MM.1S (cell line): ENCODE measurements at regions not wholly inside any gene's neighbourhood (a gene's known extent, or its start where the extent isn't known, plus 50 kb on each side); places are given as distances from the start of the nearest gene placed in this dataset.
"Not testable (repeated sequence)": the region's sequence is repeated elsewhere in the genome, so short reads cannot be mapped to it uniquely, and the experiment has no call there.

Experiments
- DNase-seq: peaks from one replicate; pipeline ENCODE4 v3.0.0-alpha.2; 2015
- H2AFZ ChIP-seq: fragments of 300-600 bp; sonication (generic); 2 replicates; pipeline ENCODE4 v1.6.0; 2016; ENCODE audit warnings: antibody characterized with exemption, low read length
- H3F3A ChIP-seq: fragments of 300-600 bp; sonication (generic); 2 replicates; pipeline ENCODE4 v1.6.1; 2016; ENCODE audit warnings: mild to moderate bottlenecking, antibody characterized with exemption, low read length, moderate library complexity, mixed read lengths; ENCODE audit not compliant: insufficient read depth
- H3K27ac ChIP-seq: fragments of 300-600 bp; sonication (generic); 2 replicates; pipeline ENCODE4 v1.5.1; 2016; ENCODE audit warnings: mild to moderate bottlenecking, low read length
- H3K27me3 ChIP-seq: fragments of 300-600 bp; sonication (generic); replicated peaks from 2 replicates; pipeline ENCODE4 v1.6.0; 2016; ENCODE audit warnings: low read length; ENCODE audit not compliant: insufficient read depth
- H3K36me3 ChIP-seq: fragments of 300-600 bp; sonication (generic); replicated peaks from 2 replicates; pipeline ENCODE4 v1.6.1; 2016; ENCODE audit warnings: mild to moderate bottlenecking, low read length, mixed read lengths; ENCODE audit not compliant: insufficient read depth
- H3K4me1 ChIP-seq: fragments of 300-600 bp; sonication (generic); 2 replicates; pipeline ENCODE4 v1.6.1; 2016; ENCODE audit warnings: low read length, mixed read lengths
- H3K4me2 ChIP-seq: fragments of 300-600 bp; sonication (generic); 2 replicates; pipeline ENCODE4 v1.6.0; 2016; ENCODE audit warnings: low read depth, low read length
- H3K4me3 ChIP-seq: fragments of 300-600 bp; sonication (generic); 2 replicates; pipeline ENCODE4 v1.5.1; 2016; ENCODE audit warnings: low read length, mixed read lengths
- H3K79me2 ChIP-seq: fragments of 300-600 bp; sonication (generic); 2 replicates; pipeline ENCODE4 v1.6.1; 2016; ENCODE audit warnings: mixed run types, low read length, mixed read lengths
- H3K9ac ChIP-seq: fragments of 300-600 bp; sonication (generic); 2 replicates; pipeline ENCODE4 v1.6.1; 2016; ENCODE audit warnings: low read length, mixed read lengths
- H3K9me2 ChIP-seq: fragments of 300-600 bp; sonication (generic); replicated peaks from 2 replicates; pipeline ENCODE4 v1.6.1; 2016; ENCODE audit warnings: mild to moderate bottlenecking, low read length, mixed read lengths; ENCODE audit not compliant: insufficient read depth
- H3K9me3 ChIP-seq: fragments of 300-600 bp; sonication (generic); replicated peaks from 2 replicates; pipeline ENCODE4 v1.6.1; 2016; ENCODE audit warnings: mild to moderate bottlenecking, low read length, mixed read lengths; ENCODE audit not compliant: insufficient read depth
- H4K20me1 ChIP-seq: fragments of 300-600 bp; sonication (generic); 2 replicates; pipeline ENCODE4 v1.6.1; 2016; ENCODE audit warnings: mild to moderate bottlenecking, low read length, moderate library complexity, mixed read lengths; ENCODE audit not compliant: insufficient read depth

- H3K4me1 ChIP-seq, H3K9me3 ChIP-seq, H3K79me2 ChIP-seq, H3K4me3 ChIP-seq, H4K20me1 ChIP-seq, H3K9me2 ChIP-seq, H3K36me3 ChIP-seq, H2AFZ ChIP-seq, H3K9ac ChIP-seq, H3F3A ChIP-seq, H3K27me3 ChIP-seq, H3K4me2 ChIP-seq, H3K27ac ChIP-seq: not testable (repeated sequence)
- DNase-seq, result peak; percentile 21
Measured at GRCh38 chr7:35152059-35152458, 101.8 kb downstream of the TBX20 start.

- H3K9me2 ChIP-seq, H3K27me3 ChIP-seq, H3K4me3 ChIP-seq, H3K9me3 ChIP-seq, H3K4me1 ChIP-seq, H3F3A ChIP-seq, H3K4me2 ChIP-seq, H2AFZ ChIP-seq, H3K9ac ChIP-seq, H3K79me2 ChIP-seq, H3K27ac ChIP-seq, H3K36me3 ChIP-seq, H4K20me1 ChIP-seq, DNase-seq: not testable (repeated sequence)
Measured at GRCh38 chr7:35148030-35148429, 105.9 kb downstream of the TBX20 start.

GRCh38 chr7:35142125-35142524, 104.8 kb upstream of the DPY19L1 start:
- H3K4me3 ChIP-seq, H3K27me3 ChIP-seq, H3K9me2 ChIP-seq, H3K27ac ChIP-seq, H3K4me1 ChIP-seq, H3F3A ChIP-seq, H3K9me3 ChIP-seq, DNase-seq, H3K4me2 ChIP-seq, H4K20me1 ChIP-seq, H2AFZ ChIP-seq, H3K9ac ChIP-seq, H3K79me2 ChIP-seq, H3K36me3 ChIP-seq: not testable (repeated sequence)

GRCh38 chr7:35139281-35139680, 102.0 kb upstream of the DPY19L1 start:
- not testable (repeated sequence) for H2AFZ ChIP-seq, H3K9me3 ChIP-seq, H3K9ac ChIP-seq, H3K27me3 ChIP-seq, H3K27ac ChIP-seq, H3K4me2 ChIP-seq, H3F3A ChIP-seq, H3K4me1 ChIP-seq, H3K4me3 ChIP-seq, H3K9me2 ChIP-seq, DNase-seq, H3K79me2 ChIP-seq, H4K20me1 ChIP-seq, H3K36me3 ChIP-seq

GRCh38 chr7:35133465-35133864, 96.2 kb upstream of the DPY19L1 start:
- not testable (repeated sequence) for H3K36me3 ChIP-seq, H3K9ac ChIP-seq, DNase-seq, H3K27ac ChIP-seq, H3F3A ChIP-seq, H2AFZ ChIP-seq, H3K79me2 ChIP-seq, H3K27me3 ChIP-seq, H3K4me2 ChIP-seq, H3K9me3 ChIP-seq, H3K9me2 ChIP-seq, H4K20me1 ChIP-seq, H3K4me3 ChIP-seq, H3K4me1 ChIP-seq

- not testable (repeated sequence) for H2AFZ ChIP-seq, H3K27ac ChIP-seq, H3K79me2 ChIP-seq, H3K4me1 ChIP-seq, H3K4me2 ChIP-seq, H3K36me3 ChIP-seq, H3K9ac ChIP-seq, H3K9me2 ChIP-seq, H3F3A ChIP-seq, H3K27me3 ChIP-seq, H3K9me3 ChIP-seq, DNase-seq, H4K20me1 ChIP-seq, H3K4me3 ChIP-seq
Measured at GRCh38 chr7:35133011-35133410, 95.7 kb upstream of the DPY19L1 start.

GRCh38 chr7:35128662-35129061, 91.4 kb upstream of the DPY19L1 start:
- not testable (repeated sequence) for H3K27me3 ChIP-seq, DNase-seq, H2AFZ ChIP-seq, H3K4me2 ChIP-seq, H3K4me3 ChIP-seq, H3K36me3 ChIP-seq, H3K9me3 ChIP-seq, H3K9me2 ChIP-seq, H3K9ac ChIP-seq, H3K79me2 ChIP-seq, H3K4me1 ChIP-seq, H3K27ac ChIP-seq, H3F3A ChIP-seq, H4K20me1 ChIP-seq

- H3K27me3 ChIP-seq, H3K4me3 ChIP-seq, H4K20me1 ChIP-seq, H3K9me3 ChIP-seq, H2AFZ ChIP-seq, H3K9me2 ChIP-seq, H3K79me2 ChIP-seq, H3F3A ChIP-seq, H3K27ac ChIP-seq, DNase-seq, H3K4me2 ChIP-seq, H3K36me3 ChIP-seq, H3K4me1 ChIP-seq, H3K9ac ChIP-seq: not testable (repeated sequence)
Measured at GRCh38 chr7:35118526-35118925, 81.2 kb upstream of the DPY19L1 start.
